ENCODE measurements at regions not wholly inside any gene's neighbourhood (a gene's known extent, or its start where the extent isn't known, plus 50 kb on each side); places are given as distances from the start of the nearest gene placed in this dataset.

DNA sequence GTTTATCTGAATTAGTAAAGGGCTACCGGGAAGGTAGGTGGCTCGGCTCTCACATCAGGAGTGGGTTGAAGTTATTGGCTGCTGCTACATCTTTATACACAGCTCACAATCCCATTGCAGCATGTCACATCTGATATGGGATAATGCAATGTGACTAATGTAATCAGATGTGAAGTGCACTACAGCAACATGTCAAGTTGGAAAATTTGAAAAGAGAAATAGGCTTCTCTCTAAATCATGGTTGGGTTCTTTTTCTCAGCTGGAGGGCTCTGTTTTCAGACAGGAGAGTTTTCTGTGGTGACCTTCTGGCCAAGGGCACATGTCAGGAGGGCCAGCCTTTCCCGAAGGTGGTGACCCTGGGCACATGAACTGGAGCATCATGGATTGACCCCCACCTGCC is 337.5 kb downstream of the HRH4 start:
- DNase-seq = no peak

DNA sequence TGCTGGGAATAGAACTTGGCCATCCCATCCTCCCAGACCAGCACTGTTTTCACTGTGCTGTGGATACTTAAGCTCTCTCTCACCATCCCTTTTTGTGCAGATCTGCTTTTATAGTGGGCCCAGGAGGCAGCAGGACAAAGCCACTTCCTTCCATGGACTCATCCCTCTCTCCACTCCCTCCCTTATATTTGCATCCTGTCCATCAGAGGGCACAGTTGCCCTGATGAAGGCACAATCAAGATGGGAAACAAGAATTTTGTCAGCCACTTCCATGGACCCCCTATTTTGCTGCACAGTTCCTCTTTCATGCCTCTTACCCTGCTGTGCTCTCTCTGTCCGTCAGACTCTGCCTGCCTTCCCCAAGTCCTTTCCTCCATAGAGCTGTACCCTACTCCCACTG is 338.7 kb downstream of the HRH4 start:
- DNase-seq = no peak

DNA sequence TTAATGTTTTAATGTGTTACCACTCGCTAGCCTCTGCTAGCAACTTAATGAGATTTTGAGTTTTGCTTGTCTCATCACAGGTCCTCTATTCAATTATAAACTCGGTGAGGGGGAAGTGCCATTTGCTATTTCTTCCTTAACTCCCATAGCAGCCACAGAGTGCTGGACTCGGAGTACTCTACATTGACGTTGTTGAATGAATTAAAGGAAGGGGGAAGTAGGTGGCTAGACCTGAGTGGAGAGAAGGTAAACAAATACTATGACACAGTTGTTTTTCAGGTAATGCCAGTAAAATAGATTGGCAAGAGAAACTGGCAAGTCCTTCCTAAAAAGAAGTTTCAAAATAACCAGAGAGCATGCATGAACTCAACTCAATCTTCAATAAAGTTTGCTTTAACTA is 339.3 kb downstream of the HRH4 start:
- no peak for DNase-seq

DNA sequence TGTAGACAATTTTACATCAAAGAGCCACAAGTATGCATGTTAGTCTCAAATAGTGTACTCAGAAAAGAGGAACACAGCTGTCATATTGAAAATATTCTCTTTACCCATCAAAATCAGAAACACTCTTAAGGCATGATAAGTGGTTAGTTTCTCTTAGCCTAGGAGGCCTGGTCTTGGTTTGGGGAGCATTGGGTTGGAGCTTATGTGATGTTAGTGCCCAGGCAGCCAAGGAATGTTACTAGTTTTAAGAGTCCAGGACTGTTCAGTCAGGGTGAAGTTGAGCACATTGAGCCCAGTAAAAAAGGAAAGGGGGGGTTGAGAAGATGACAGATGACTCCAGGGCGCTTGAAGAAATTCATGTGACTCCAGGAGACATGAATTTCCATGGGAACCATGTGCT is 340.6 kb downstream of the HRH4 start:
- no peak for DNase-seq

DNA sequence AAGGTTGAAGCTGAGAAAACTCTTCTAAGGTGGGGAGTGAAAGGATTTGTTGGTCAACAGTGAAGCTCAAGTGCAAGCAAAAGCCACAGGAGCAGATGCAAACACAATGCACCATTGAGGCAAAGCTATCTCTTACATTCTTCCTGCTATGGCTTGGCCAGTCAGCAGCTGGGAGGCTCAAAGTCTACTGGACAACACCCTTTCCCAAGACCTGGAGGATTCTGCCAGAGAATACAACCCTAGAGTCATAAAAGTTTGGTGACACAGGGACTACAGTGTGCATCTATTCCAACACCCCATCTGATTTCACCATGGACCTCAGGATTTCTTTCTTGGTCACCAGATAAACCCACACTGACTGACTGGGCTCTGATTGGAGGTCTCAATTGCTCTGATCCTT is 342.0 kb downstream of the HRH4 start:
- no peak for DNase-seq

DNA sequence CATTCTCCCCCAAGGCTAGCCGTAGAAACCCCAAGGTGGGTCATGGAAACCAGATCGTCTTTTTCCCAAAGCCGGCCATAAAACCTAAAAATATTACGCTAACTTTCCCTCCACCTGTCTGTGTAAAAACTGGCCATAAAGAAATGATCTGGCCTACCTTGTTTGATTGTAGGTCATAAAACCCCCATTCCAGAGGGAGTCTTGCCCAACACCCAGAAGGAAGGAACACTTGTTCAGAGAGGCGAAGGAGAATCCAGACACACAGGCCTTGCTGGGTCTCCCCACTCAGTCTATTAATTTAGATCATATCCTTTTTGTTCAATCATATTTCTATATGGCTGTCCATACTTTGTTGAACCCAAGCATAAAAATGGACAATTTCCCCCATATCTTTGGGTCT is 344.7 kb downstream of the HRH4 start:
- no peak for DNase-seq

DNA sequence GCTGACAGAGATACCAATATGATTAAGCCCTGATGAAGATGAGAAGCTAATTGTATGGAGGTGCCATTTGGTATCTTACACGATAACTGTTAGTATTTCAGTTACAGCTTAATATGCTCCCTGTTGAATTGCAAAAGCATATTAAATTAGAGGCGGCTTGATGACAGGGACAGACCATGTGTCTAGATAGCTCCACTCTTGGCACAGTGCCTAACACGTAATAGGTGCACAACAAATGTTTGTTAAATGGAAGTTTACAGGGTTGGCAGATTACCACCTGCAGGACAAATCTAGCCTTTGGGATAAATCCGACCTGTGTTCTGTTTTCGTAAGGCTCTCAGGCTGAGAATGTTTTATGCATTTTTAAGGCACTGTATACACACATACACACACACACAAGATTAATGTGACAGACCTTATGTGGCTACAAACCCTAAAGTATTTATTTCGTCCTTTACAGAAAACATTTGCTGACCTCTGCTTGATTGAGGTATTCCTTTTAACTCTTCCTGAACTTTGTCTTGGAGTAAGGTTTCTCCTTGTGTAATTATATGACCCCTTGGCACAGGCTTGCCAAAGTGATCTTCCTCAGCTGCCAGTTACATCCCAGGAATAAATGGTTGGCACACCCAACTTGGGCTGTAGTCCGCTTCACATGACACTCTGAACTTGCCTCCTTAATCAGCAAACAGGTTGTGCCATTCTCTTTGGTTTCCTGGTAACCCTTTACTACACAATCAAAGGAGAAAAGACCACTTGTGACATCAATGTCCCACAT is 348.9 kb downstream of the HRH4 start:
- no peak for DNase-seq

DNA sequence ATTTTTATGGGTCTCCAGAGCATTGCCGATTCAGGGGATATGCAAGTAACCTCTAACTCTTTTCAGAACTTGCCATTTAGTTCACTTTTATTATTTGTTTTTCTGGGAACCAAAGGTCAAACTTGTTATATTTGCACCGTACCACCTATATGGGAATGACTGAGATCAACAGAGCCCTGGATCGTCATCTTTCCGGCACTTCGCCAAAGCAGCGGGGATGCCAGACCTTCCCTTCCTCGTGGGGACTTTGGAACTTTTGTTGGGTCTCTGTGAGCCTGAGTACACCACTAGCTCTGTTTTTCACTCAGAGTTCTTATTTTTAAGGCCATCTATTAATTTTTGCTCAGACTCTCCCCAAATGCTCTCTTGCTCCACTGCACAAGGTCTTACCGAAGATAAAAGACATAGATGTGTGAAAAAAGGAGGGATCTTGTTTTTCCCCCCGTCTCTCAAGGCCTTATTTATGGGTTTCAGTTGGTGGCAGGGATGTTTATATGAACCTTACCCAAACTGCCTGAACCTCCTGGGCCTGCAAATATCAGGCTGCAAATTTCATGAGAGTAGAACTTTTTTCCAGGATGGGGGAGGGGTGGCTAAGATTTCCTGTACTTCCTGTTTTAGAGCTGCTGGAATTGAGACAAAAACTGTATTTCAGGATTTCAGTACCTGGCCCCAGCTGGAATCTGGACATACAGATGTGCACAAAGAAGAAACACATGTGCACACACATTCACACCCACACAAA is 350.3 kb downstream of the HRH4 start:
- no peak for DNase-seq

DNA sequence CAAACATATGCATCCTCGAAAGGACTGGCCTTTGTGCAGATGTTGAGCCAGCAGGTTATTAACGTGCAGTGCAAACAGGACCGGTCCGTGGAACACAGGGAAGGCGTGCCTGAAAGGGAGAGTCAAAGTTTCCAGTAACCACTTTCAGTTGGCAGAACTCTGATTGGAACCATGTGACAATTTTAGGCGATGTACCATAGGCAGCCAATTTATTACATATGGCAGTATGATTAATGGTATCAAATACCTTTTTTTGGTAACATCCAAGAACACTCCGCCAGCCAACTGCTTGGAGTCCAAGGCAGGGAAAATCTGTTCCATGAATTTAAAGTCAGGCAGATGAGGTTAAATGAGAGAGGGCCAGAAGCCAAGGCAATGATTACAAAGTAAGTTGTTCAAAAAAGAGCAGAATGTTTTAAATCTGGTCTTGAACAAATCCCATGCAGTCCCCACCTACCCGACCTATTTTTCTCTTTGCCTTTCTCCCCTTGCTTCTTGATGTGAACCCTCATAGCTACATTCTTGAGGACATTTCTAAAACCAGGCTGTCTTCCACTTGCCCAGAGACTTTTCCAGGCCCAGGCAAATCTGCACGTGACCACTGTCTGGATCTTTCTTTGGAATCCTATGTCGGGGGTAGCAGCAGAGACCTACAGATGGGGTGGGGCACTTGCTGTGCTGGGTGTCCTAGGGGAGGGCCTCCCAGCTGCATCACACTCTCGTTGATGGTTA is 351.7 kb downstream of the HRH4 start:
- DNase-seq = no peak

DNA sequence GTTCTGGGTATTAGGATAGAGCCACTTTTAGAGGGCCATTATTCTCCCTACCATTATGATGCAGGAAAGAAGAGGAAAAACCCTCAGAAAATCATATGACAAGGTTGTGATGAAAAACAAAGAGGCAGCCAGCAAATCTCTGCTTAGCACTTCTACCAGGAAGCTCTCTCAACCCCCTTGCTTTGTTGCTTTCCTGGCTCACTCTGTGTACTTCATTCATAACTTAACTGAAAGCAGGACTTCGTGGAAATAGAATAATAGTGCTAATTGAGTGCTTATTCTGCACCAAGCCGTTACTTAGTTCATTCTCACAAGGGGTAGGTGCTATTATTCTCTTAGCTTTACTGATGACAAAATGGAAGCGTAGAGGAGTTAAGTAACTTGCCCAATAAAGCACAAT is 354.1 kb downstream of the HRH4 start:
- no peak for DNase-seq

DNA sequence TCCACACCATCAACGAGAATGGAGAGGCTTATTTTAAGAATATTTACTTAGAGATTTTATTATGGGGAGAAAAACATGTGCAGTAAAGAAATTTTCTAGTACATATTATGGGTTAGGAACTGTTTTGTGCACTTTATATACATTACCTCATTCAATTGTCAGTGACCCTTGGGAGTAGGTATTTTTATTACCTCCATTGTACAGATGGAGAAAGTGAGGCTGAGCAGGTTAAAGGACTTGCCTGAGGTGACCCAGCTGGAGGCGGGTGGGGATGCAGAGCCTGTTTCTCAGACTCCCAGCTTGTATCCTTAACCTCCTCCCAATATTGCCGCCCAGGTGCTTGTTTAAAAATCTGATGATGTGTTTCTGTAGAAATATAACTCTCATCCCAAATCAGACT is 356.7 kb downstream of the HRH4 start:
- no peak for DNase-seq

DNA sequence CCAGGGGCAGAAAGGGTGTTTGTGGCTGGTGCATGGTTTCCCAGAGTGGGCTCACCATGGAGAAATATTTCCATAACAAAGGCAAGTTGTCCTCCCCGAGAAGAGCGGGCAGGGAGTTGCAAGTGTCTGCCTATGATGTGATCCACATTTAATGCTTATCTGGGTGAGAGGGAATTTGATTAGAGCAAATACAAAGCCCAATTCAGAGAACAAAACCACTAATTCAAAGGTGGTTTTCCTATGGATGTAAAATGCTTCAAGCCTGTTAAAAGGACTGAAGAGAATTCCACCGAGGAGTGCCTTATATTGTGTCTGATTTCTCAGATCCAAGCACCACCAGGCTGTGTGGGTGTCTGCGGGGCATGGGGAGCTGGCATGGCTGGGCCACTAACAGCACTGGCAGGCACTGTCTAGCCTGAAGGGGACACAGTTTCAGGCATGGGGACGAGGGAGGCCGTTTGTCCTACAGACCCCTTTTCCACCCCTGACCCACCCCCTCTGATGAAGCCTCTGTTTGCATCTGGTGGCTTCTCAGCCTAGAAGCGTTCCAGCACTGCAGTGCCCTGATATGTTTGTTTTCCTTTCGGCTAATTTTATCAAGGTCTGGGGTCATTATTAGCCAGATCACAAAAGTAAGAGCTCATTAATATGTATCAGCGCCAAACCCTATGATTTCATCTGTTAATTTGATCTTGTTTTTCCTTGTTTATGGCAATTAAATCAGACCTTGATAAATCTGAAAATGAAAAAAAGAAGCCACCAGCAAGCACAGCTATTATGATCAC is 357.3 kb downstream of the HRH4 start:
- DNase-seq = no peak

DNA sequence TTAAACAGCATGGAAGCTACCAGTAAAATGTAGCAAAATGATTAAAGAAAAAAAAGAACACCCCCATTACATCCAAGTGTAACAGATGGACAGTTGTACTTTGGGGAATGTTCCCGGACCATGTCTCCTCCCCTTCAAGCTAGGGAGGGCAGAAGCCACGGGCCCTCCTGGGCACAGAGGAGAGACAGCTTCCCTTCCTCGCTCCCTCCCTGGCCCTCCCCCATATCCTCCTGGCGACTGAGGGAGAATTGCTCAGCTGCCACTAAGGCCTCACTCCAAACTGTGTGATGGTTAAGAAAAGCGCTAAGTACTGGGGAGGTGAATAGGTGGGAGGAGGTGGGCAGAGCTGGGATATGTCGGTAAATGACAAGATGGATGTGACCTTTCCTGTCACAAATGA is 358.0 kb downstream of the HRH4 start:
- no peak for DNase-seq

DNA sequence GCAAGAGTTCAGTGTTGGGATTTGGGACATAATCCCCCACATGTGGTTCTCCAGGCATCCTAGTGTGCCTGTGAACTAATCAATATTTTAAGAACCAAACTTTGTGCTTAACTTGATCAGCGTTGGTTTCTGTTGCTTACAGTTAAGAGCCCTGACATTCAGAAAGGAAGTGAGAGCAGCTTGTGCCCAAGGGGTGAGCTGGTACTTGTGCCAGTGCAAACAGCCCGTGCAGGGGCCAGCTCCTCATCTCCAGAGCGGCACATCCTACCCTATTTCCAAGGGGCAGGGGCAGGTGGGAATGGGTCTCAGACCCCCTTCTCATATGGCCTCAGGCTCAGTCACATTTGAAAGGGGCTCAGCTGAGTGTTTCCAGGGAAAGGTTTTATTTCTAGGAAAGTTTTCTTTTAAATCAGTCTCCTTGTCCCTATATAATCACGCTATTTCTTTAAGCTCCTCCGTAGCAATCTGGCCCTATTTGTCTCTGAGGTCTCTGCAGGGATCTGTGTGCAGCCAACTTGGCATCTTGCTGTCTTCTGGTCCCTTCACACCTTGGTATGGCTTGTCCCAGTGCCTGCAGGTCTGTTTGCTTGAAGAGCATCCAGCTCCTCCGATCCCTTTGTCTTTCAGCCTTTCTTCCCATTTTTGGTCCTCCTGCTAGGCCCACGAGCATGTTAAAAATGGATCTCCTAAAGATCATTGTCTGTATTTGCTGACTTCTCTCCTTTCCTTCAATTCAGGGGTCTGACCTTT is 358.9 kb downstream of the HRH4 start:
- DNase-seq = no peak

DNA sequence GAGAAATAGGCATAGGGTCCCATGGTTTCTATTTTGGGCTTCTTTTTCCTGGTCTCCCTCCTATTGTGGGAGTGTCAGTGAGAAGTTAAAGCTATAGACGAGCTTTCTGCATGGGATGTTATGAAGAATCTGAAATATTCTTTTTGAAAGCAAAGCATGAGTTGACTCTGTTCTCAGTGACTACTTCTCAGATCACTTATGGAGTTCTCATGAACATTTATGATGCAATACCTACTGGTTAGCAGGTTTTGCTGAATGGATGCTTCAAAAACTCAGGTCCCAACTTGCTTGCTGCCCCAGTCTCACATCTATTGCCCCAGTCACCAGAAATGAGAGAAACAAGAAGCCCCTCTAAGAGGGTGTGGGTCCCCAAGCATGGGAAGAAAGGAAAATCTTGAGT is 365.0 kb downstream of the HRH4 start:
- no peak for DNase-seq

DNA sequence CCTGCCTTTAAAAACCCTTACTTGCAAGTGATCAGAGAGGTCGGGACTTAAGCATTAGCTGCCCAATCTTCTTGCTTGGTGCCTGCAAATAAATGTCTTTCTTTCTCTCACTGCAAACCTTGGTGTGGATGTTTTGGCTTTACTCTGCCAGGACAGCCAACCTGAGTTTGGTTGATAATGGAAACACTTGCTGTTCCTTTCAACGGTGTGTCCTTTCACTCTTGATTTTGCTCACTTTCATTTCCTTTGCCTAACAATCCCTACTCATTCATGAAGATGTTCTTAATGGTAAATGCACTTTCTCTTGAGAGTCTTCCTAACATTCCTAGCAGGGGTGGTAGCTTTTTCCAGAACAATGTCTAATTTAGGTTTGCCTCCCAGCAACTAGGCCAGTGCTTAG is 366.2 kb downstream of the HRH4 start:
- no peak for DNase-seq

DNA sequence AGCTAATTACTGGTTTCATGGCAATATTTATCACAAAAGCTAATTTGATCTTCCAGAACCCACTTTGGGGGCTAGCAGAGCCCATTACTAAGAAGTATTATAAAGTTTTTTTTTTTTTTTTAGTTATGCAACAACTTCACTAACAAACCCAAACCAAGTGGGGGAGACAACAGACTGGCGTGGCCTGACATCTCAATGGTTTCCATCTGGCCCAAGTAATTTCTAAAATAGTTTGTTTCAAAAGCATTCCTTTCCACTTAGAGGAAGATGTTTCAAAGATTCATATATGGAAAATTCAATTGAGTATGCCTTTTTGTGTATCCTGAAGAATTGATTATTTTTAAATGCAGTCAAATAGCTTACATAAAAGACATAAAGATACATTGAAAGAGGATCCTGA is 367.1 kb downstream of the HRH4 start:
- no peak for DNase-seq

DNA sequence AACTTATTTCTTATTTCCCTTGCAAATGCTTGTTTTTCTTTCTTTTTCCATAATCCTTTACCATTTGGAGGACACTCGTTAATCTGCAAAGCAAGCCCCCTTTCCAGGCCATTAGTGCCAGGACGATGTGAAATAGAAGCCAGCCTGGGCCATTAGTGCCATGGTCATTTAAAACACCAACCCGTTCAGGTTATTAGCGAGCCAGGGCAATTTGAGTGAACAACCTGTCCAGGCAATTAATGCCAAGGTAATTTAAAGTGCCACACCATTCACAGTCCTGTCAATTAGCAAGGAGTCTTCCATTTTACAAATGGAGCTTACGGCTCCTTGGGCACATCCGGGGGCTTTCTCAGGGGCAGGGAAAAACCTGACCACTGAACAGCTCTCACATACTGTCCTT is 370.6 kb downstream of the HRH4 start:
- DNase-seq = no peak

DNA sequence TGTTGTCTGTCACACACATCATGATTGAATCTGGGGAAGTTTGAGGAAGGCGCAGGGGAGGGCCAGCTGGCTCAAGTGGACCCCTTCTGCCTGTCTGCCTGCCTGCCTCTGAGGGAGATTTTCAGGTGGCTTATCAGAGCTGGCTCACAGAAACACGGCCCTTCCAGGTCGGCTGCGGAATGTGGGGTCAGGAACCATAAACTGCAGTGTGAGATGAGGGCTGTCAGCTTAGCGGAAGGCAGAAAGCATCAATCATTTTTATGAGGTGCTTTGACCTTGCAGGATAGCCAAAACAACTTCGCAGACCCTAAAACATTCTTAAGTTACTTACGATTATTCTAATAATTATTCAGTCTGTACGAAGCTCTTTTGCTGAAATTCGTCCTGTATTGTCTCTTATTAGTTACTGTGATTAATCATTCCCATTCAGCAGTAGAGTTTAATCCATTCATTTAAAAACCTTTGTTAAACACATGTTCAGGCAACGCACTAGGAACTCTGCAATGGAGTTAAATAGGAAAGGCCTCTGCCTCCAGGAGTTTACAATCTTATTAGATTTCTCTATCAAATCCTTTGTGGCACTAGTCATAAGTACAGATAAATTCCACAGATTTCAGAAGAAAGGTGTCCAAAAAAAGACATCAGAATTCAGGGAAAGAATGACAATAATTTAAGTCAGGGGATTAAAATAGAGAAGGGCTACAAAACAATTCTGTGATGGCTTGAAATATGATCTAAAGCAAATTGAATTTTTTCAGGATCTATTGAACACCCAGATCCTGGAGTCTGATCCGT is 371.6 kb downstream of the HRH4 start:
- DNase-seq = no peak

DNA sequence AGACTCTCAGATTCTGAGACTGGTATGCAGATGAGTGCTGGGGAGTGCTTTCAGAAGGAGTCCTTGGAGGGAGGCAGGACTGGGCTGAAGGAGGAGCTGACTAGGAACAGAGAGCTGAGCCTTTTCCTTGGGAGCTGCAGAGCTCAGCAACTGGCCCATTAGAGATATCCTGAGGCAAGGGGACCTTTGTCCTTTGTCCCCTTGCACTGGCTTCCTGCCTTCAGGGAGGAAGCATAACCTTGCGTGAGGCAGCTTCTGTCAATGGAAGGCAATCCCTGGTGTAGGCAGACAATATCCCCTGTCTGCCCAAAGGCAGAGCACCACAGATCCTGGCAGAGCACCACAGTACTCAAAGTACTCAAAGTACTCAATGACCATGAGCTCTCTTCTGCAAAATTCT is 375.3 kb downstream of the HRH4 start:
- DNase-seq = no peak

DNA sequence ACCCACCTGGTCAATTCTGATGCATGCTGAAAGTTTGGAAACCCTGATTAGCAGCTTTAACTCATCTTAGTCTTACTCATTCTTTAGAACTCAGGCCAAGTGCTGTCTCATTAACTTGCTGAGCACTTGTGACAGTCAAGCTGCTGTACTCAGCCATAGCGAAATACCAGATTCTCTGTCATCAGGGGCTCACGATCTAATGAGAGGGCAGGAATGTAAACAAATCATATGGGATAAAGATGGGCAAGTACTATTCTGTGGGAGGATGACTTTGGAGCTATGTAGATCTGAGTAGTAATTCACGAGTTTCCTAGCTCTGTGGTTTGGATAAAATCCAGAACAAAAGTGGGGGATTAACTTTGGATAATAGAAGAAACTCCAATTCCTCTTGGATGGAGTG is 376.6 kb downstream of the HRH4 start:
- DNase-seq = no peak

DNA sequence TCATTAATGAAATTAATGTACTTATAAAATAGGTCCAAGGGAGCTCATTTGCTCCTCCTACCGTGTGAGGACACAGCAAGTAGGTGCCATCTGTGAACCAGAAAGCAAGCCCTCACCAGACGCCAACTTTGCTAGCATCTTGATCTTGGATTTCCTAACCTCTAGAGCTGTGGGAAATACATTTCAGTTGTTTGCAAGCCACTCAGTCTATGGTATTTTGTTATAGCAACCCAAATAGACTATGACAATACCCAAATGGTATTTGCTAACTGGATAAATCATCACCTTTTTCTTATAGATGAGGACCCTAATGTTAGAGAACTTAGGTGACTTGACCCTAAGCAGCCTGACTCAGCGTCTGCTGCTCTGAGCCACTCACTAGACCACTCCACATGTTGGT is 379.6 kb downstream of the HRH4 start:
- DNase-seq = no peak

Data from NCI-H1092 (cell line).